Glutamatergic neuron (in vitro differentiated cells): ENCODE measurements at regions not wholly inside any gene's neighbourhood (a gene's known extent, or its start where the extent isn't known, plus 50 kb on each side); places are given as distances from the start of the nearest gene placed in this dataset.

Source experiments
- DNase-seq: peaks from one replicate; pipeline ENCODE4 v3.0.0; 2022
- H3K27ac Mint-ChIP-seq: one replicate; pipeline ENCODE4 v1.8.0; 2020; ENCODE audit warnings: mild to moderate bottlenecking, mixed read lengths, inconsistent platforms; ENCODE audit not compliant: unreplicated experiment
- H3K27me3 Mint-ChIP-seq: one replicate; pipeline ENCODE4 v1.8.0; 2020; ENCODE audit warnings: mild to moderate bottlenecking, moderate library complexity, mixed read lengths, inconsistent platforms; ENCODE audit not compliant: unreplicated experiment
- H3K36me3 Mint-ChIP-seq: one replicate; pipeline ENCODE4 v1.8.0; 2020; ENCODE audit warnings: mild to moderate bottlenecking, mixed read lengths, inconsistent platforms; ENCODE audit not compliant: unreplicated experiment
- H3K4me1 Mint-ChIP-seq: one replicate; pipeline ENCODE4 v1.8.0; 2020; ENCODE audit warnings: mild to moderate bottlenecking, low read depth, mixed read lengths, inconsistent platforms; ENCODE audit not compliant: unreplicated experiment
- H3K4me3 Mint-ChIP-seq: one replicate; pipeline ENCODE4 v1.8.0; 2020; ENCODE audit warnings: mild to moderate bottlenecking, mixed read lengths, inconsistent platforms; ENCODE audit not compliant: unreplicated experiment
- H3K9me3 Mint-ChIP-seq: one replicate; pipeline ENCODE4 v1.8.0; 2020; ENCODE audit warnings: mild to moderate bottlenecking, moderate library complexity, mixed read lengths, inconsistent platforms; ENCODE audit not compliant: unreplicated experiment
- TF ChIP-seq, protein P1 (sequence below): fragments of 200-600 bp; sonication (generic); IDR thresholded peaks from one replicate; pipeline ENCODE4 v1.5.0; 2021; ENCODE audit not compliant: partially characterized antibody, unreplicated experiment

DNA sequence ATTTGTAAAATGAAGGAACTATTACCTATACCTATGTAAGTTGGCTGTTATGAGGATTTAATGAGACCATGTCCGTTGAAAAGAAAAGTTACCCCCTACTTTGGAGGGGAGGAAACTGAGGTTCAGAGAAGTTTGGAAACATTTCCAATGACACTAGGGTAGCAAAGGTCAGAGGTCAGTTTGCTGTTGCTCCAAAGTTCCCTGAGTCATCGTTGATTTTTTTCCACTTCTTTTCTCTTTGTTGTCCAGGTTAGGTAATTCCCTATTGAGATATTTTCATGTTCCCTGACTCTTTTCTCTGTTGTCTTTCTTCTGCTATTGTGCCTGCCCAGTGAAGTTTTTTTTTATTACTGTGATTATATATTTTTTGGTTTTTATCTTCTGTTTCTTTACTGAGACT lies 213.8 kb upstream of the C1orf174 start:
- peaks cover 6% of the 10 kb centered on the region for H3K27me3 Mint-ChIP-seq

DNA sequence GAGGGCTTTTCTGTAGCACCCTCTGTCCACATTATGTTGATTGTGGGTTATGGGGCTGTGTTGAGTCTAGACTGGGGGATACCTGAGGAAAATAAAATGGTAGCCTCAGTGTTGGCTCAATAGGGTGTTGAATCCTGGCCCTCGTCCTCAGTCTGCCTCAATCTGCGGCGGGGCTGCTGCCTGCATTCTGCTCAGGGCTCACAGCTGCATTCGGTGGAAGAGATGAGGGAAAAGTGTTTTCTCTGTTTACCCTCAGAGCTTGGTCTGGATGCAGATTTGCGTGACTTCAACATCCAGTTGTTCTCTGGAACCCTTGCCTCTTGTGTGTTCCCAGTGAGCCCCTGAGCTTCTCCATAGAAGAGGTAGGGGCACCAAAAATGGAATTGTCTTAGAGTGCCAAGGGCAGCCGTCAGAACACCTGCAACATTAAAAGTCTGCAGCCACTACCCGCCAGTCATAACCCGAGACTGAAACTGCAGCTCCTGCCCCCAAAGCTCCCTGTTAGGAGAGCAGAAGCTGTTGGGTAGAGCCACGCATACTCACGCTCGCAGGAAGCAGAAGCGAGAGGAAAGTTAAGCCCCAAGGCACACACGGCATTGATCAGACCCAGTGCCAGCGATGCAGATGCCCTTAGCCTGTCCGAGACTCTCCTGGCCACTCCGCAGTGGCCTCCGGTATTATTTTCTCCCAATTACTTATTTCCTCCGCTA lies 215.3 kb upstream of the C1orf174 start:
- TF ChIP-seq, protein P1, sequence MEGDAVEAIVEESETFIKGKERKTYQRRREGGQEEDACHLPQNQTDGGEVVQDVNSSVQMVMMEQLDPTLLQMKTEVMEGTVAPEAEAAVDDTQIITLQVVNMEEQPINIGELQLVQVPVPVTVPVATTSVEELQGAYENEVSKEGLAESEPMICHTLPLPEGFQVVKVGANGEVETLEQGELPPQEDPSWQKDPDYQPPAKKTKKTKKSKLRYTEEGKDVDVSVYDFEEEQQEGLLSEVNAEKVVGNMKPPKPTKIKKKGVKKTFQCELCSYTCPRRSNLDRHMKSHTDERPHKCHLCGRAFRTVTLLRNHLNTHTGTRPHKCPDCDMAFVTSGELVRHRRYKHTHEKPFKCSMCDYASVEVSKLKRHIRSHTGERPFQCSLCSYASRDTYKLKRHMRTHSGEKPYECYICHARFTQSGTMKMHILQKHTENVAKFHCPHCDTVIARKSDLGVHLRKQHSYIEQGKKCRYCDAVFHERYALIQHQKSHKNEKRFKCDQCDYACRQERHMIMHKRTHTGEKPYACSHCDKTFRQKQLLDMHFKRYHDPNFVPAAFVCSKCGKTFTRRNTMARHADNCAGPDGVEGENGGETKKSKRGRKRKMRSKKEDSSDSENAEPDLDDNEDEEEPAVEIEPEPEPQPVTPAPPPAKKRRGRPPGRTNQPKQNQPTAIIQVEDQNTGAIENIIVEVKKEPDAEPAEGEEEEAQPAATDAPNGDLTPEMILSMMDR, result no peak
- DNase-seq, result no peak
- H3K9me3 Mint-ChIP-seq, result peaks cover 13% of the 10 kb centered on the region
- H3K27me3 Mint-ChIP-seq, result peaks cover 6% of the 10 kb centered on the region
- H3K4me3 Mint-ChIP-seq, result no peak overlapping the region
- no peak overlapping the region for H3K27ac Mint-ChIP-seq
- H3K36me3 Mint-ChIP-seq, result peaks cover 5% of the 10 kb centered on the region
- H3K4me1 Mint-ChIP-seq, result no peaks in the 10 kb centered on the region

More for the DNA sequence above, 213.8 kb upstream of the C1orf174 start:
- no peaks in the 10 kb centered on the region for H3K4me1 Mint-ChIP-seq
- TF ChIP-seq, protein P1, result no peak
- peaks cover 5% of the 10 kb centered on the region for H3K36me3 Mint-ChIP-seq
- no peak overlapping the region for H3K4me3 Mint-ChIP-seq
- no peak for DNase-seq
- no peak overlapping the region for H3K27ac Mint-ChIP-seq
- peaks cover 13% of the 10 kb centered on the region for H3K9me3 Mint-ChIP-seq

DNA sequence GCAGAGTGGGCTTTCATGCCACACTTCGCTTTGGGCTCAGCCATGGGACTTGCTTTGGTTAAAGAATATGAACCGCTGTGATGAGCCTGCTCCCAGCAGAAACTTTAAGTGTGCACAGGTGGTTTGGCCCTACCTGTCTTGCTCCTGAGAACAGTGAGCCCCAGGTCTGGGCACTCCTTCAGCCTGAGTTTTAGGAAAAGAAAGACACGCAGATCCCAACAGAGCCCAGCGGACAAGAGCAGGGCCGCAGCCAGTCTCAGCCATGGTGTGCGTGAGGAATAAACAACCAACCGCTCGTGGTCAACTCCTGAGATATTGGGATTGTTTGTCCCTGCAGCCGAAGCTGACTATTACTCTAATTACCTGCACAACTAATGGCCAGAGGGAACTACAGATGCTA lies 217.1 kb upstream of the C1orf174 start:
- Mint-ChIP-seq H3K27ac (no peak overlapping the region), H3K27me3 (peaks cover 2% of the 10 kb centered on the region), H3K4me1 (no peaks in the 10 kb centered on the region), H3K4me3 (no peak overlapping the region), H3K36me3 (no peaks in the 10 kb centered on the region), H3K9me3 (peaks cover 9% of the 10 kb centered on the region)
- TF ChIP-seq, protein P1, result no peak
- DNase-seq, result no peak

DNA sequence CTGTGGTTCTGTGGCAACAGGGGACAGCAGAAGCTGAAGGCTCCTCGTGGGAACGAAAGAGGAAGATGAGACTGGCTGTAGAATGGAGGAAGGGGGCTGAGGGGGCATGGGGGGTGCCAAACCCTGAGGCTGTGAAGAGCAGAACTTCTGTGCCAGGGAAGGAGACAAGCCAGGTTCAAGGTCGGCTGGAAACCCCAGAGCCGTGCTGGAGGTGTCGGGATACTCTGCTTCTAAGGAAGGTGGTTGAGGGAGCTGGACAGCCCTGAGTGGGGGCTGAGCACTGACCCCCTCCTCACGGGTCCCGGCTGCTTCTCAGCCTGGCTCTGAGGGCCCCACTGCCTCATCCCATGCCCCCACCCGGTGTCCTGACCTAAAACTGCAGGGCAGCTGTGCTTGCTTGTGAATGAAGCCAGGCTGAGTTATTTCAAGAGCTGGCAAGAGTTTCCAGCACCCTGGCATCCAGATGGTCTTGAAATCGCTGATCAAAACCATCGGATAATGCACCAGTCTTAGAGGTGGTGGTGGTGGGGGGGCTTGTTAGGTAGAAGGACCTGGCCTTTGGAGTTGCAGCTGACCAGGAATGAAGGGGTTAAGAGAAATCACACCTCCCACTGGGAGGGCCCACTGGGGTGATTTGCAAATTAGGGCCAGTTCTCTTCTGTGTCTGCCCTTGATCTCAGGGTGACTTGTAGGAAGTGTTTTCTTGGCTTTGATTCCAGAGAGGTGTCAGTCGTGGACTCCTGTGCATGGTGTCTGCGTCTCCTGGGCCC lies 218.9 kb upstream of the C1orf174 start:
- TF ChIP-seq, protein P1, result no peak
- Mint-ChIP-seq H3K4me3 (no peak overlapping the region), H3K9me3 (peaks cover 9% of the 10 kb centered on the region), H3K36me3 (no peaks in the 10 kb centered on the region), H3K27ac (no peak overlapping the region), H3K27me3 (peaks cover 5% of the 10 kb centered on the region), H3K4me1 (no peaks in the 10 kb centered on the region)
- DNase-seq, result no peak
